BE2C (cell line): ENCODE measurements at regions not wholly inside any gene's neighbourhood (a gene's known extent, or its start where the extent isn't known, plus 50 kb on each side); places are given as distances from the start of the nearest gene placed in this dataset.

ENCODE experiments used
- DNase-seq: peaks from one replicate; pipeline ENCODE4 v3.0.0-alpha.2; 2020
- H3K27me3 ChIP-seq: fragments of 250-450 bp; sonication (Bioruptor Pico); 2 replicates; pipeline ENCODE4 v1.5.1; 2020; ENCODE audit warnings: mild to moderate bottlenecking
- H3K36me3 ChIP-seq: fragments of 250-450 bp; sonication (Bioruptor Pico); 2 replicates; pipeline ENCODE4 v1.5.1; 2020; ENCODE audit warnings: mild to moderate bottlenecking
- H3K4me1 ChIP-seq: fragments of 250-450 bp; sonication (Bioruptor Pico); 2 replicates; pipeline ENCODE4 v1.5.1; 2020
- H3K4me3 ChIP-seq: 2 replicates; pipeline ENCODE4 v1.5.1; 2011; ENCODE audit warnings: low read depth, low read length
- H3K9me3 ChIP-seq: fragments of 250-450 bp; sonication (Bioruptor Pico); 2 replicates; pipeline ENCODE4 v1.5.1; 2020
- TF ChIP-seq, protein P1 (sequence below): IDR thresholded peaks from 2 replicates; pipeline ENCODE4 v1.5.1; 2012; ENCODE audit warnings: mild to moderate bottlenecking, low read depth, low read length

DNA sequence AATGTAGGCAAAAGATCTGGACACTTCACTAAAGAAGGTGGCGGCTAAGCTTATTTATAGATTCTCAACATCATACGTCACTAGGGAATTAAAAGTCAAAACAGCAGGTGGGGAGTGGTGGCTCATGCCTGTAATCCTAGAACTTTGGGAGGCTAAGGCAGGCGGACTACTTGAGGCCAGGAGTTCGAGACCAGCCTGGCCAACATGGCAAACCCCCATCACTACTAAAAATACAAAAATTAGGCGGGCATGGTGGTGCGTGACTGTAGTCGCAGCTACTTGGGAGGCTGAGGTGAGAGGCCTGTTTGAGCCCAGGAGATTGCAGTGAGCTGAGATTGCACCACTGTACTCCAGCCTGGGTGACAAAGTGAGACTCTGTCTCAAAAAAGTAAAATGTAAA, 74.6 kb downstream of the GPX5 start:
- DNase-seq, result no peak
- TF ChIP-seq, protein P1, sequence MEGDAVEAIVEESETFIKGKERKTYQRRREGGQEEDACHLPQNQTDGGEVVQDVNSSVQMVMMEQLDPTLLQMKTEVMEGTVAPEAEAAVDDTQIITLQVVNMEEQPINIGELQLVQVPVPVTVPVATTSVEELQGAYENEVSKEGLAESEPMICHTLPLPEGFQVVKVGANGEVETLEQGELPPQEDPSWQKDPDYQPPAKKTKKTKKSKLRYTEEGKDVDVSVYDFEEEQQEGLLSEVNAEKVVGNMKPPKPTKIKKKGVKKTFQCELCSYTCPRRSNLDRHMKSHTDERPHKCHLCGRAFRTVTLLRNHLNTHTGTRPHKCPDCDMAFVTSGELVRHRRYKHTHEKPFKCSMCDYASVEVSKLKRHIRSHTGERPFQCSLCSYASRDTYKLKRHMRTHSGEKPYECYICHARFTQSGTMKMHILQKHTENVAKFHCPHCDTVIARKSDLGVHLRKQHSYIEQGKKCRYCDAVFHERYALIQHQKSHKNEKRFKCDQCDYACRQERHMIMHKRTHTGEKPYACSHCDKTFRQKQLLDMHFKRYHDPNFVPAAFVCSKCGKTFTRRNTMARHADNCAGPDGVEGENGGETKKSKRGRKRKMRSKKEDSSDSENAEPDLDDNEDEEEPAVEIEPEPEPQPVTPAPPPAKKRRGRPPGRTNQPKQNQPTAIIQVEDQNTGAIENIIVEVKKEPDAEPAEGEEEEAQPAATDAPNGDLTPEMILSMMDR, result no peak
- no peaks in the 10 kb centered on the region for H3K27me3 ChIP-seq

DNA sequence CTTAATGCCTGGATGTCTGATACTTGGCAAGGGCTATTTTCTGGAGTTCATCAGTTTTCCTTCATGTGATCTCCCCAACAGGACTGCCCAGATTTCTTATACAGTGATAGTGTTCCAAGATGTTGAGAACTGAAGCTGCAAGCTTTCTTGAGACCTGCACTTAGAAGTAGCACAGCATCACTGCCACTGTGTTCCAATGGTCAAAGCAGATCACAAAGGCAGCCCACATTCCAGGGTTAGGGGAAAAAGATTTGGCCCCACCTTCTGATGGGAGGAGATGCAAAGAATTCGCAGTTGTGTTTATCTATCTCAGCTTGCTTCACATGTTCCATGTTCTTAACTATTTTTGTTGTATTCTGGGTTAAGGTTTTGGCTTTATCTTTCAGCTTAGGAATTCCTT, 78.2 kb downstream of the GPX5 start:
- no peak overlapping the region for H3K4me3 ChIP-seq
- TF ChIP-seq, protein P1, result no peak
- H3K9me3 ChIP-seq, result no peaks in the 10 kb centered on the region
- H3K4me1 ChIP-seq, result peaks cover 3% of the 10 kb centered on the region; the same call in 1 of the 2 replicates
- H3K36me3 ChIP-seq, result no peaks in the 10 kb centered on the region
- no peak for DNase-seq
- no peaks in the 10 kb centered on the region for H3K27me3 ChIP-seq

More for the DNA sequence above, 74.6 kb downstream of the GPX5 start:
- H3K36me3 ChIP-seq, result no peaks in the 10 kb centered on the region
- H3K4me1 ChIP-seq, result no peaks in the 10 kb centered on the region
- H3K9me3 ChIP-seq, result no peaks in the 10 kb centered on the region
- no peak overlapping the region for H3K4me3 ChIP-seq

DNA sequence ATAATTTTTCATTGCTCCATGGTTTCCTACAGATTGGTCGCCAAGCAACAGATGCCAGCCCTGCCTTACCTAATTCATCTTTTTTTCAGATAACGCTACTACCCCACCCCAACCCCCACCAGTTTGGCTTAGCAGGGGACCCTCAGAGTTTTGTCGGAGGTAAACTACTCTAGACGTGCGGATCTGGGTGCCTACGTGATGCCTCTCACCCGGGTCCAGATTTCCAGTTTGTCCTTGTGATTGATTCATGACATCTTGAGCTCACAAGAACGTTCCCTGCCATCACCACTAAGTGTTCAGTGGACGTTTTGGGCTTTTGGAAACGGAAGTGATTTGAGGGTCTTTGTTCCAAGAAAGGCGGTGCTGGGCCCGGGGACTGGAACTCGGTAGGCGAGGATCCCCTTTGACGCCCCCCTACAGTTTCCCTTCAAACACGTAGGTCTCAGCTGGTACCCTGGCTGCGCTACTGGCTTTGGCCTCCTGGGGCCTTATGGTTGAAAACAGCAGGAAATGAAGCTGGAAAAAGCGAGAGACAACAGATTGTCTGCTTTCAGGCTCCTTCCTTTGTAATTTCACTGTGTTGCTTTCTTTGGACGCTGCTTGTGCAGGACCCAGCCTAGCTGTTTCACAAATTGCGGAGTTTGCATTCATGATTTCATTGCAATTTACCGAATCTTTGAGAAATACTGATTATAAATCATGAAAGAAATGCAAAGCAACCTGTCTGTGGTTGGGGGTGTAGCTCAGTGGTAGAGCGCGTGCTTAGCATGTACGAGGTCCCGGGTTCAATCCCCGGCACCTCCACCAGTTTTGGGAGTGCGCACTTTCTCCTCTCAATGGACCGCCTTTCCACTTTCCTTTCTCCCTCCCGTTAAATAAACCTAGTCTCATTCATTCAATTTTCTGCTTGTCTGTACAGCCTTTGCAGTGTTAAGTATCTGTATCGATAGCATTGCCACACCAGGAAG, 81.0 kb downstream of the GPX5 start:
- H3K4me3 ChIP-seq, result peak overlapping the region; percentile 76
- H3K27me3 ChIP-seq, result no peaks in the 10 kb centered on the region
- no peaks in the 10 kb centered on the region for H3K36me3 ChIP-seq
- H3K4me1 ChIP-seq, result peaks cover 3% of the 10 kb centered on the region; the same call in 1 of the 2 replicates
- no peaks in the 10 kb centered on the region for H3K9me3 ChIP-seq
- DNase-seq, result peak; percentile 90
- TF ChIP-seq, protein P1, result peak; percentile 57

DNA sequence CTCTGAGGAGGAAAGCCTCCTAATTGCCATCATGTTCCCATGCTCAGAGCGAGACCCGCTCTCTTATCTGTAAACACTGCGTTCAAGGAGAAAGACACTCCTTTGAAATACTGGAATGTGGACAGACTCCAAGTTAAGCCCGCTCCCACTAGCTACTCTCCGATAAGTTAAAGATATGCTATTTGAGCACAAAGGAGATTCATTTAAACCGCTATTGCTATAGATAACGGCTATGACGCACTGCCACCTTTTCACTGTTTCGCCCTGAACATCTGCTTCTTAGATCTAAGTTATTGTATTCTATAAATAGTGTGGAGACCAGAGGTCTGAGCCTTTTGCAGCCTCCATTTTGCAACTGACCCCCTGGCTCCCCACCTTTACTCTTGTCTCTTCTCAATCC, 82.3 kb downstream of the GPX5 start:
- no peak for DNase-seq
- TF ChIP-seq, protein P1, result no peak
- H3K27me3 ChIP-seq, result no peaks in the 10 kb centered on the region
- no peaks in the 10 kb centered on the region for H3K36me3 ChIP-seq
- no peaks in the 10 kb centered on the region for H3K9me3 ChIP-seq
- peaks cover 3% of the 10 kb centered on the region; the same call in 1 of the 2 replicates for H3K4me1 ChIP-seq
- H3K4me3 ChIP-seq, result no peak overlapping the region

DNA sequence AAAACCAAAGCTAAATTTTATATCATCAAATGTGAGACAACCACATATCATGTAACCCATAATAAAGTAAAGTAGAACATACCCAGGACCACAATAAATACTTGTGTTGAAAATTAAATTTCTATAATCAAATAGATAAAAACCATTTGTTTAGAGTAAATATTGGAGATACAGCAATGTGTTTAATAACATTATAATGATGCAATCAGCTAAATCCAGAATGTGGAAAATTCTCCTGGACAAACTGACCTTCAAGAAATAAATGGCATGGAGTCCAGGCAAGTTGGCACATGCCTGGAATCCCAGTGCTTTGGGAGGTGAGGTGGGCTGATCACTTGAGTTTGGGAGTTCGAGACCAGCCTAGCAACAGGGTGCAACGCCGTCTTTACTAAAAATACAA, 84.0 kb downstream of the GPX5 start:
- TF ChIP-seq, protein P1, result no peak
- no peak for DNase-seq
- no peak overlapping the region for H3K4me3 ChIP-seq
- no peaks in the 10 kb centered on the region for H3K9me3 ChIP-seq
- H3K4me1 ChIP-seq, result peaks cover 3% of the 10 kb centered on the region; the same call in 1 of the 2 replicates
- no peaks in the 10 kb centered on the region for H3K27me3 ChIP-seq
- H3K36me3 ChIP-seq, result no peaks in the 10 kb centered on the region

DNA sequence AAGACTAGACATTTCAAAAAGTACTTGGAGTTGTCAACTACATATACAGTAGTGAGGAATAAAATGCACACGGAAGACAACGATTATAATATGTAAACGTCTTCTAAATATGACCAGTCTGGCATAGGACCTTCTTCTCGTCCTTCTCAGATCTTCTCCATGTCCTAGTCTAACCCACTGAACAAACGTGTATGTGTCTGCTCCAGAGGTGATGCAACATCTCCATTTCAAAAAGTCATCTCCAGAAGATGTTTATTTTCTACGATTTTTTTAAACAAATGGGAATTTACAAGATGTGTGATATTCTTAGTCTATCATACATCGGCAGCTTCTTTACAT, 89.9 kb downstream of the GPX5 start:
- no peak for DNase-seq
- TF ChIP-seq, protein P1, result no peak
- no peak overlapping the region for H3K4me3 ChIP-seq
- no peaks in the 10 kb centered on the region for H3K4me1 ChIP-seq
- no peaks in the 10 kb centered on the region for H3K27me3 ChIP-seq
- no peaks in the 10 kb centered on the region for H3K36me3 ChIP-seq
- no peaks in the 10 kb centered on the region for H3K9me3 ChIP-seq
